ENCODE measurements at regions not wholly inside any gene's neighbourhood (a gene's known extent, or its start where the extent isn't known, plus 50 kb on each side); places are given as distances from the start of the nearest gene placed in this dataset.

DNA sequence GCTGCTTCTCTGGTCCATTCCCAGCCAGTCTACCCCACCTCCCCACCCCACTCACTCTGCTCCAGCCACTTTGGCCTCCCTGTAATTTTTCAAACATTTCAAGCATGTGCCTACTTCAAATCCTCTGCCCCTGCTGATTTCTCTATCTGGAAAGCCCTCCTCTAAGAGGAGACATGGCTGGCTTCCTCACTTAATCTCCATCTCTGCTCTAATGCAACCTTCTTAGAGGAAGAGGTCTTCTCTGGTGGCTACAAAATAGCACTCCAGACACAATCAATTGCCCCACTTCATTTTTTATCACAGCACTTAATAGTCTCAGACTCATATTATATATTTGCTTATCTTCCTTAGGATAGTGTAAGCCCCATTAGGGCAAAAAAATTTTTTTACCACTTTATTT is 161.1 kb upstream of the SLC39A10 start:
- Histone ChIP-seq H2AFZ (ENCODE audit: low read depth, low read length) (no peak overlapping the region), H3K4me1 (ENCODE audit: control insufficient read depth, extremely low read depth, insufficient read depth, low read length) (no peaks in the 10 kb centered on the region), H3K79me2 (ENCODE audit: control insufficient read depth, insufficient read depth, low read length) (no peaks in the 10 kb centered on the region), H3K27ac (ENCODE audit: insufficient read depth, low read depth, low read length) (no peak overlapping the region), H3K9ac (replicated peaks; ENCODE audit: extremely low read depth, insufficient read depth, low read length) (no peak overlapping the region), H3K4me2 (ENCODE audit: insufficient read depth, low read length) (no peak overlapping the region), H4K20me1 (replicated peaks; ENCODE audit: control insufficient read depth, extremely low read depth, insufficient read depth, low read length) (no peaks in the 10 kb centered on the region), H3K27me3 (ENCODE audit: control insufficient read depth in 2 of 2, insufficient read depth in 2 of 2, low read length in 2 of 2) (no peaks in the 10 kb centered on the region), H3K36me3 (ENCODE audit: control insufficient read depth in 2 of 2, extremely low read depth in 1 of 2, insufficient read depth in 2 of 2, low read length in 2 of 2) (no peaks in the 10 kb centered on the region), H3K9me1 (replicated peaks; ENCODE audit: control insufficient read depth, extremely low read depth, insufficient read depth, low read length) (no peaks in the 10 kb centered on the region), H3K9me3 (replicated peaks; ENCODE audit: control insufficient read depth, insufficient read depth, low read length) (no peaks in the 10 kb centered on the region), H3K4me3 (replicated peaks in 1 of 3; ENCODE audit: insufficient read depth in 1 of 3, low read depth in 1 of 3, low read length in 3 of 3) (no peak overlapping the region)
- DNase-seq (ENCODE audit: low read depth, low spot score) (no peak), FAIRE-seq (no peak)
- dilution Hi-C loops (cut with MboI; ENCODE audit: extremely low pct_ligation_motif_present, low sequenced_read_pairs) = no loop called here
- ChIA-PET CTCF (interaction anchor here (1.0 to 1.1 kb wide), 4 partner anchors 14 to 442 kb away, joined by 3 read pairs; no protein-coding TSS in a partner anchor), POLR2A (no interaction called here)
- TF ChIP-seq EZH2 (IDR thresholded peaks at IDR 0.05; ENCODE audit: borderline replicate concordance, low read depth, low read length, severe bottlenecking) (no peak), GATA2 (IDR thresholded peaks at IDR 0.05; ENCODE audit: insufficient read depth, insufficient read length, low read depth, low read length) (no peak), POLR2AphosphoS5 (IDR thresholded peaks at IDR 0.05; ENCODE audit: insufficient read depth, low read depth, low read length) (no peak), MYC (IDR thresholded peaks at IDR 0.05; ENCODE audit: low read depth, low read length) (no peak), JUN (IDR thresholded peaks at IDR 0.05; ENCODE audit: borderline replicate concordance, insufficient read depth, insufficient read length, low read depth) (no peak), FOS (IDR thresholded peaks at IDR 0.05; ENCODE audit: borderline replicate concordance, insufficient read depth, low read length) (no peak), POLR2A (IDR thresholded peaks at IDR 0.05; ENCODE audit: low read depth, low read length) (no peak)
- TF ChIP-seq, protein P1, sequence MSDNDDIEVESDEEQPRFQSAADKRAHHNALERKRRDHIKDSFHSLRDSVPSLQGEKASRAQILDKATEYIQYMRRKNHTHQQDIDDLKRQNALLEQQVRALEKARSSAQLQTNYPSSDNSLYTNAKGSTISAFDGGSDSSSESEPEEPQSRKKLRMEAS (IDR thresholded peaks at IDR 0.05; ENCODE audit: insufficient read depth, insufficient read length) = no peak
- TF ChIP-seq, protein P2, sequence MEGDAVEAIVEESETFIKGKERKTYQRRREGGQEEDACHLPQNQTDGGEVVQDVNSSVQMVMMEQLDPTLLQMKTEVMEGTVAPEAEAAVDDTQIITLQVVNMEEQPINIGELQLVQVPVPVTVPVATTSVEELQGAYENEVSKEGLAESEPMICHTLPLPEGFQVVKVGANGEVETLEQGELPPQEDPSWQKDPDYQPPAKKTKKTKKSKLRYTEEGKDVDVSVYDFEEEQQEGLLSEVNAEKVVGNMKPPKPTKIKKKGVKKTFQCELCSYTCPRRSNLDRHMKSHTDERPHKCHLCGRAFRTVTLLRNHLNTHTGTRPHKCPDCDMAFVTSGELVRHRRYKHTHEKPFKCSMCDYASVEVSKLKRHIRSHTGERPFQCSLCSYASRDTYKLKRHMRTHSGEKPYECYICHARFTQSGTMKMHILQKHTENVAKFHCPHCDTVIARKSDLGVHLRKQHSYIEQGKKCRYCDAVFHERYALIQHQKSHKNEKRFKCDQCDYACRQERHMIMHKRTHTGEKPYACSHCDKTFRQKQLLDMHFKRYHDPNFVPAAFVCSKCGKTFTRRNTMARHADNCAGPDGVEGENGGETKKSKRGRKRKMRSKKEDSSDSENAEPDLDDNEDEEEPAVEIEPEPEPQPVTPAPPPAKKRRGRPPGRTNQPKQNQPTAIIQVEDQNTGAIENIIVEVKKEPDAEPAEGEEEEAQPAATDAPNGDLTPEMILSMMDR (IDR thresholded peaks at IDR 0.05; ENCODE audit: extremely low read depth in 1 of 2, insufficient read depth in 1 of 2, low read depth in 1 of 2, low read length in 2 of 2) = no peak
- BruUV-seq (replicated peaks) = no TSS peak
- intact Hi-C loops (cut with micrococcal nuclease) = no loop called here

Measured in endothelial cell of umbilical vein (primary cell).